Neural cell (in vitro differentiated cells): ENCODE measurements at regions not wholly inside any gene's neighbourhood (a gene's known extent, or its start where the extent isn't known, plus 50 kb on each side); places are given as distances from the start of the nearest gene placed in this dataset.

ENCODE experiments used
- H2AFZ ChIP-seq: fragments of 200-600, 300-800 bp; sonication (generic), shearing (Covaris generic); 2 replicates; pipeline ENCODE4 v1.6.0; 2014; ENCODE audit warnings: low read depth, mild to moderate bottlenecking, antibody characterized with exemption, low read length, moderate library complexity
- H3F3A ChIP-seq: fragments of 200-600 bp; shearing (Covaris generic); 2 replicates; pipeline ENCODE4 v1.6.1; 2016; ENCODE audit warnings: mild to moderate bottlenecking, moderate library complexity, mixed read lengths, antibody characterized with exemption, low read length; ENCODE audit not compliant: insufficient read depth, poor library complexity, severe bottlenecking
- H3K27ac ChIP-seq: fragments of 200-600, 300-800 bp; sonication (generic), shearing (Covaris generic); 2 replicates; pipeline ENCODE4 v1.5.1; 2014; ENCODE audit warnings: mild to moderate bottlenecking, low read length, moderate library complexity
- H3K27me3 ChIP-seq: fragments of 300-800, 200-600 bp; sonication (generic), shearing (Covaris generic); 2 replicates; pipeline ENCODE4 v1.6.0; 2014; ENCODE audit warnings: mild to moderate bottlenecking, low read depth, low read length, moderate library complexity; ENCODE audit not compliant: insufficient read depth
- H3K36me3 ChIP-seq: fragments of 300-800, 200-600 bp; sonication (generic), shearing (Covaris generic); 2 replicates; pipeline ENCODE4 v1.5.1; 2014; ENCODE audit warnings: mild to moderate bottlenecking, antibody characterized with exemption, low read length, moderate library complexity; ENCODE audit not compliant: insufficient read depth
- H3K4me2 ChIP-seq: fragments of 300-800, 200-600 bp; sonication (generic), shearing (Covaris generic); 2 replicates; pipeline ENCODE4 v1.6.0; 2014; ENCODE audit warnings: mild to moderate bottlenecking, low read length
- H3K4me3 ChIP-seq: fragments of 300-800, 200-600 bp; sonication (generic), shearing (Covaris generic); 2 replicates; pipeline ENCODE4 v1.5.1; 2014; ENCODE audit warnings: mild to moderate bottlenecking, low read length, moderate library complexity
- H3K79me2 ChIP-seq: fragments of 200-600 bp; shearing (Covaris generic); replicated peaks from 2 replicates; pipeline ENCODE4 v1.6.0; 2014; ENCODE audit warnings: mild to moderate bottlenecking, low read length, moderate library complexity; ENCODE audit not compliant: insufficient read depth
- H3K9ac ChIP-seq: fragments of 300-800, 200-600 bp; sonication (generic), shearing (Covaris generic); 2 replicates; pipeline ENCODE4 v1.6.1; 2016; ENCODE audit warnings: mild to moderate bottlenecking, low read length, mixed read lengths
- H3K9me2 ChIP-seq: fragments of 200-600 bp; shearing (Covaris generic); 2 replicates; pipeline ENCODE4 v1.6.1; 2016; ENCODE audit warnings: mild to moderate bottlenecking, low read length, mixed read lengths; ENCODE audit not compliant: insufficient read depth
- H3K9me3 ChIP-seq: fragments of 200-600, 300-800 bp; sonication (generic), shearing (Covaris generic); 2 replicates; pipeline ENCODE4 v1.6.1; 2016; ENCODE audit warnings: mild to moderate bottlenecking, mixed run types, low read length, moderate library complexity, mixed read lengths
- H4K20me1 ChIP-seq: fragments of 200-600 bp; shearing (Covaris generic); 2 replicates; pipeline ENCODE4 v1.6.1; 2016; ENCODE audit warnings: mild to moderate bottlenecking, mixed run types; ENCODE audit not compliant: insufficient read depth
- CTCF ChIP-seq: fragments of 450-650 bp; IDR thresholded peaks from 2 replicates; pipeline ENCODE4 v1.5.1; 2014; ENCODE audit warnings: antibody characterized with exemption, mild to moderate bottlenecking, moderate library complexity; ENCODE audit not compliant: poor library complexity, severe bottlenecking
- EP300 ChIP-seq: fragments of 450-650 bp; conservative IDR thresholded peaks from 2 replicates; pipeline ENCODE4 v1.6.1; 2014; ENCODE audit warnings: antibody characterized with exemption, mild to moderate bottlenecking, moderate library complexity; ENCODE audit not compliant: poor library complexity, severe bottlenecking
- EZH2 ChIP-seq: fragments of 200-600, 300-800 bp; shearing (Covaris generic), sonication (generic); IDR thresholded peaks from 2 replicates; pipeline ENCODE4 v1.6.1; 2014; ENCODE audit warnings: antibody characterized with exemption, low read length, borderline replicate concordance, mild to moderate bottlenecking; ENCODE audit not compliant: insufficient read depth, poor library complexity, severe bottlenecking
- MXI1 ChIP-seq: fragments of 450-650 bp; conservative IDR thresholded peaks from 2 replicates; pipeline ENCODE4 v1.6.1; 2014; ENCODE audit warnings: antibody characterized with exemption, mild to moderate bottlenecking; ENCODE audit not compliant: poor library complexity, severe bottlenecking
- POLR2AphosphoS5 ChIP-seq: IDR thresholded peaks from 2 replicates; pipeline ENCODE4 v1.6.1; 2012
- RAD21 ChIP-seq: fragments of 450-650 bp; conservative IDR thresholded peaks from 2 replicates; pipeline ENCODE4 v1.6.1; 2014; ENCODE audit warnings: antibody characterized with exemption, mild to moderate bottlenecking, moderate library complexity
- REST ChIP-seq: IDR thresholded peaks from 2 replicates; pipeline ENCODE4 v1.6.1; 2012; ENCODE audit warnings: borderline replicate concordance
- SMC3 ChIP-seq: fragments of 450-650 bp; conservative IDR thresholded peaks from 2 replicates; pipeline ENCODE4 v1.6.1; 2014; ENCODE audit warnings: antibody characterized with exemption, mild to moderate bottlenecking, moderate library complexity; ENCODE audit not compliant: poor library complexity
- TAF1 ChIP-seq: IDR thresholded peaks from 2 replicates; pipeline ENCODE4 v1.6.1; 2012; ENCODE audit warnings: low read depth

- no peak overlapping the region for H3K4me2 ChIP-seq
- no peaks in the 10 kb centered on the region for H4K20me1 ChIP-seq
- H3K79me2 ChIP-seq = no peaks in the 10 kb centered on the region
- H3K9me3 ChIP-seq = no peaks in the 10 kb centered on the region
- no peak overlapping the region for H3K4me3 ChIP-seq
- no peak overlapping the region for H3K27ac ChIP-seq
- no peak overlapping the region for H2AFZ ChIP-seq
- no peaks in the 10 kb centered on the region for H3K27me3 ChIP-seq
- H3K9ac ChIP-seq = no peak overlapping the region
- TF ChIP-seq TAF1 = no peak
- TF ChIP-seq RAD21 = no peak
- no peak for TF ChIP-seq SMC3
- no peak for TF ChIP-seq MXI1
- TF ChIP-seq CTCF = no peak
- TF ChIP-seq EP300 = no peak
- no peak for TF ChIP-seq EZH2
- H3K9me2 ChIP-seq = no peaks in the 10 kb centered on the region
- H3F3A ChIP-seq = no peaks in the 10 kb centered on the region
- no peaks in the 10 kb centered on the region for H3K36me3 ChIP-seq
Observed at GRCh38 chr10:130453036-130453720, 317.0 kb downstream of the GLRX3 start.

GRCh38 chr10:130453721-130454542 lies 317.7 kb downstream of the GLRX3 start:
- Histone ChIP-seq H3K4me3 (no peak overlapping the region), H3K79me2 (no peaks in the 10 kb centered on the region), H3K9me3 (no peaks in the 10 kb centered on the region), H3K9me2 (no peaks in the 10 kb centered on the region), H3K27ac (no peak overlapping the region), H4K20me1 (no peaks in the 10 kb centered on the region), H3K4me2 (no peak overlapping the region), H3K36me3 (no peaks in the 10 kb centered on the region), H3K9ac (no peak overlapping the region), H3K27me3 (no peaks in the 10 kb centered on the region), H2AFZ (no peak overlapping the region), H3F3A (no peaks in the 10 kb centered on the region)
- TF ChIP-seq POLR2AphosphoS5 (no peak), SMC3 (no peak), EP300 (no peak), REST (no peak), TAF1 (no peak)
